ENCODE measurements at regions not wholly inside any gene's neighbourhood (a gene's known extent, or its start where the extent isn't known, plus 50 kb on each side); places are given as distances from the start of the nearest gene placed in this dataset.

DNA sequence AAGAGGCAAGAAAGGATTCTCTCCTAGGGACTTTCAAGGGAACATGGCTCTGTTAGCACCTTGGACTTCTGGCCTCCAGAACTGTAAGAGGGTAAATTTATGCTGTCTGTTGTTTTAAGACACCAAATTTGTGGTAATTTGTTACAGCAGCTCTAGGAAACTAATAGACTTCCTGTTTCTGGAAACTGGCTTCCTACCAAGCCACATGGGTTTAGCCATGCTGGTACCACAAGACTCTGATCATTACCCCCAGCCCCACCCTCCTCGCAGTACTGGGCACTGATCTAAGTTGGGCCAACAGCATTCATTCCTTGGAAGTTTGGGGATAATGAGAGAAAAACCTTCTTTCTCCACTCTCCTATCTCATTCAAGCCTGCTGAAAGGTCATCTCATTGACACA is 109.5 kb upstream of the SMLR1 start:
- TF ChIP-seq, protein P1, sequence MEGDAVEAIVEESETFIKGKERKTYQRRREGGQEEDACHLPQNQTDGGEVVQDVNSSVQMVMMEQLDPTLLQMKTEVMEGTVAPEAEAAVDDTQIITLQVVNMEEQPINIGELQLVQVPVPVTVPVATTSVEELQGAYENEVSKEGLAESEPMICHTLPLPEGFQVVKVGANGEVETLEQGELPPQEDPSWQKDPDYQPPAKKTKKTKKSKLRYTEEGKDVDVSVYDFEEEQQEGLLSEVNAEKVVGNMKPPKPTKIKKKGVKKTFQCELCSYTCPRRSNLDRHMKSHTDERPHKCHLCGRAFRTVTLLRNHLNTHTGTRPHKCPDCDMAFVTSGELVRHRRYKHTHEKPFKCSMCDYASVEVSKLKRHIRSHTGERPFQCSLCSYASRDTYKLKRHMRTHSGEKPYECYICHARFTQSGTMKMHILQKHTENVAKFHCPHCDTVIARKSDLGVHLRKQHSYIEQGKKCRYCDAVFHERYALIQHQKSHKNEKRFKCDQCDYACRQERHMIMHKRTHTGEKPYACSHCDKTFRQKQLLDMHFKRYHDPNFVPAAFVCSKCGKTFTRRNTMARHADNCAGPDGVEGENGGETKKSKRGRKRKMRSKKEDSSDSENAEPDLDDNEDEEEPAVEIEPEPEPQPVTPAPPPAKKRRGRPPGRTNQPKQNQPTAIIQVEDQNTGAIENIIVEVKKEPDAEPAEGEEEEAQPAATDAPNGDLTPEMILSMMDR (IDR thresholded peaks at IDR 0.05; ENCODE audit: poor library complexity) = no peak
- no peak for TF ChIP-seq EZH2 (IDR thresholded peaks at IDR 0.05; ENCODE audit: borderline replicate concordance)
- no peak for TF ChIP-seq EZH2phosphoT487 (IDR thresholded peaks at IDR 0.05; ENCODE audit: low read depth, severe bottlenecking, unreplicated experiment)
